ENCODE measurements at regions not wholly inside any gene's neighbourhood (a gene's known extent, or its start where the extent isn't known, plus 50 kb on each side); places are given as distances from the start of the nearest gene placed in this dataset.

GRCh38 chr10:54866666-54867065, 65.6 kb upstream of the PCDH15 start:
- no peak for DNase-seq
- intact Hi-C loops (cut with DNase I; ENCODE audit: low total_unique reads) = no loop called here
- Histone ChIP-seq H3K9me3 (no peaks in the 10 kb centered on the region), H3K36me3 (no peaks in the 10 kb centered on the region), H3K4me1 (no peaks in the 10 kb centered on the region), H3K27ac (no peak overlapping the region), H3K4me3 (no peak overlapping the region), H3K27me3 (no peaks in the 10 kb centered on the region)
- TF ChIP-seq POLR2A (IDR thresholded peaks at IDR 0.05) = no peak
- no peak for TF ChIP-seq CTCF (IDR thresholded peaks at IDR 0.05)

- H3K27ac ChIP-seq = no peak overlapping the region
- intact Hi-C loops (cut with DNase I; ENCODE audit: low total_unique reads) = no loop called here
- H3K36me3 ChIP-seq = no peaks in the 10 kb centered on the region
- H3K4me1 ChIP-seq = no peaks in the 10 kb centered on the region
- no peaks in the 10 kb centered on the region for H3K9me3 ChIP-seq
- H3K27me3 ChIP-seq = no peaks in the 10 kb centered on the region
- TF ChIP-seq POLR2A (IDR thresholded peaks at IDR 0.05) (no peak), CTCF (IDR thresholded peaks at IDR 0.05) (no peak)
- DNase-seq = no peak
- no peak overlapping the region for H3K4me3 ChIP-seq
Measured at GRCh38 chr10:54854843-54855242, 53.8 kb upstream of the PCDH15 start.

GRCh38 chr10:54854389-54854788, 53.4 kb upstream of the PCDH15 start:
- TF ChIP-seq POLR2A (IDR thresholded peaks at IDR 0.05) (no peak), CTCF (IDR thresholded peaks at IDR 0.05) (no peak)
- Histone ChIP-seq H3K4me1 (no peaks in the 10 kb centered on the region), H3K4me3 (no peak overlapping the region), H3K36me3 (no peaks in the 10 kb centered on the region), H3K27me3 (no peaks in the 10 kb centered on the region), H3K9me3 (no peaks in the 10 kb centered on the region), H3K27ac (no peak overlapping the region)
- no peak for DNase-seq
- intact Hi-C loops (cut with DNase I; ENCODE audit: low total_unique reads) = no loop called here

- Histone ChIP-seq H3K9me3 (no peaks in the 10 kb centered on the region), H3K4me3 (no peak overlapping the region), H3K36me3 (no peaks in the 10 kb centered on the region), H3K27me3 (no peaks in the 10 kb centered on the region), H3K27ac (no peak overlapping the region), H3K4me1 (no peaks in the 10 kb centered on the region)
- TF ChIP-seq POLR2A (IDR thresholded peaks at IDR 0.05) (no peak), CTCF (IDR thresholded peaks at IDR 0.05) (no peak)
- intact Hi-C loops (cut with DNase I; ENCODE audit: low total_unique reads) = no loop called here
- no peak for DNase-seq
Measured at GRCh38 chr10:54853883-54854282, 52.9 kb upstream of the PCDH15 start.

All from uterus (tissue), 3 donors.